ENCODE measurements at regions not wholly inside any gene's neighbourhood (a gene's known extent, or its start where the extent isn't known, plus 50 kb on each side); places are given as distances from the start of the nearest gene placed in this dataset.

- no peak for DNase-seq (ENCODE audit: extremely low read depth, low read depth)
- TF ChIP-seq CTCF (IDR thresholded peaks at IDR 0.05; ENCODE audit: low read depth, low read length) = no peak
These were observed 117.8 kb upstream of the OSMR start for GRCh38 chr5:38728029-38728428.

- no peak for TF ChIP-seq CTCF (IDR thresholded peaks at IDR 0.05; ENCODE audit: low read depth, low read length)
- no peak for DNase-seq (ENCODE audit: extremely low read depth, low read depth)
These were observed 114.4 kb upstream of the OSMR start for GRCh38 chr5:38731461-38731860.

- no peak for TF ChIP-seq CTCF (IDR thresholded peaks at IDR 0.05; ENCODE audit: low read depth, low read length)
- no peak for DNase-seq (ENCODE audit: extremely low read depth, low read depth)
These were observed 111.5 kb upstream of the OSMR start for GRCh38 chr5:38734353-38734752.

GRCh38 chr5:38736089-38736488 lies 109.7 kb upstream of the OSMR start:
- no peak for DNase-seq (ENCODE audit: extremely low read depth, low read depth)
- no peak for TF ChIP-seq CTCF (IDR thresholded peaks at IDR 0.05; ENCODE audit: low read depth, low read length)

GRCh38 chr5:38737976-38738375 lies 107.8 kb upstream of the OSMR start:
- DNase-seq (ENCODE audit: extremely low read depth, low read depth) = no peak
- TF ChIP-seq CTCF (IDR thresholded peaks at IDR 0.05; ENCODE audit: low read depth, low read length) = no peak

GRCh38 chr5:38739011-38739704 lies 106.7 kb upstream of the OSMR start:
- TF ChIP-seq CTCF (IDR thresholded peaks at IDR 0.05; ENCODE audit: low read depth, low read length) = no peak
- peak; percentile 12 for DNase-seq (ENCODE audit: extremely low read depth, low read depth)

- TF ChIP-seq CTCF (IDR thresholded peaks at IDR 0.05; ENCODE audit: low read depth, low read length) = no peak
- no peak for DNase-seq (ENCODE audit: extremely low read depth, low read depth)
These were observed 106.1 kb upstream of the OSMR start for GRCh38 chr5:38739705-38740045.

Measured in AG09319 (cell line).